ENCODE measurements at regions not wholly inside any gene's neighbourhood (a gene's known extent, or its start where the extent isn't known, plus 50 kb on each side); places are given as distances from the start of the nearest gene placed in this dataset.

DNA sequence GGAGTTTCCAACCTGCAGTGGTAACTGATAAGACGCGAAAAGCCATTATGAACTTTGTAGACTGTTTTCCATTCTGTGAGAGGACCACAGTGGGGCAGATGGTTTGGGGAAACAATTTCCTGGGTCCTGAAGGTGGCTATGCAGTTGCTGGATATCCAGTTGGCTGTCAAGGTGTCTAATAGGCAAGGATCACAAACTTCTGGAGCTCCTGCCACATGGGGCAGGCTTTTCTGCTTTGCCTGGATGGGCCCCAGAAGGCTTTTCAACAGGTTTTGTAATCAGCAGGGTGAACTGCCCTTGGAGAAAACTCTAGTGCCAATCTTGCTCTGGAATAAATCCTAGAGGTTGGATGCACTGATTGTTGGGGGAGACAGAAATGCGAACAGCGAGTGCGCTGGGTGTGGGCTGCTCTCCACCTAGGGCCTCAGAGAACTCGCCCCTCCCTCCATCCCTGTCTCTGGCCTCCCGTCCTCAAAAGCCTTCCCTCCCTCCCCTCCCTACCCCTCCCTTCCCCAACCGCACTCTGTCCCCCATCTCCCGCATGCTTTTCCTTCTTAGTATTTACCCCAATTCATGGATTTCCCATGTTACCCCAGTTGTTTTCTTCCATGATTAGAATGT lies 210.3 kb upstream of the USP24 start:
- no peak overlapping the region for H3K9ac ChIP-seq (ENCODE audit: low read depth, low read length)
- no peak overlapping the region for H3K4me2 ChIP-seq (ENCODE audit: low read length)
- H3K9me3 ChIP-seq (replicated peaks; ENCODE audit: low read length) = no peaks in the 10 kb centered on the region
- H3K27me3 ChIP-seq (ENCODE audit: control insufficient read depth, insufficient read depth, low read length) = no peaks in the 10 kb centered on the region
- no peaks in the 10 kb centered on the region for H3K36me3 ChIP-seq (ENCODE audit: insufficient read depth, low read length)
- H3K4me3 ChIP-seq (ENCODE audit: low read length) = no peak overlapping the region
- H3K4me1 ChIP-seq (ENCODE audit: control insufficient read depth, insufficient read depth, low read length) = peaks cover 42% of the 10 kb centered on the region

DNA sequence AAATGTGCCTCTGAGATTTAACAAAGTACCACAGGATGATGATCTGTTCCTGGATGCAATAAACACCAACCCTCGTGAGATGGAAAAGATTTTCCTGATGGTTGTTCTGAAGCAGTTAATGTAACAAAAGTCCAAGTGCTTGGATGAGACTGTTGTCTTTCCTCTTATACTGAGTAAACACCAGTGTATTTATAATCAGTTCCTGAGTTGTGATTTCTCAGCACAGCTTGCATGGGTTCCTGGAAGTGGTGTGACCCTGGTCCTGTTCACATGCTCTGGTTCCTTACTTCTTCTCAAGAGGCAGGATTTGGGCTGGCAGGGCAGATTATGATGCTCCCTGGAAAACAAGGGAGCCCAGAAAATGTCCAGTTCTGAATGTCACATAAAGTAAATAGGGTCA lies 208.2 kb upstream of the USP24 start:
- Histone ChIP-seq H3K4me2 (ENCODE audit: low read length) (no peak overlapping the region), H3K9ac (ENCODE audit: low read depth, low read length) (no peak overlapping the region), H3K4me3 (ENCODE audit: low read length) (no peak overlapping the region), H3K27me3 (ENCODE audit: control insufficient read depth, insufficient read depth, low read length) (no peaks in the 10 kb centered on the region), H3K36me3 (ENCODE audit: insufficient read depth, low read length) (no peaks in the 10 kb centered on the region), H3K4me1 (ENCODE audit: control insufficient read depth, insufficient read depth, low read length) (peaks cover 26% of the 10 kb centered on the region), H3K9me3 (replicated peaks; ENCODE audit: low read length) (no peaks in the 10 kb centered on the region)

DNA sequence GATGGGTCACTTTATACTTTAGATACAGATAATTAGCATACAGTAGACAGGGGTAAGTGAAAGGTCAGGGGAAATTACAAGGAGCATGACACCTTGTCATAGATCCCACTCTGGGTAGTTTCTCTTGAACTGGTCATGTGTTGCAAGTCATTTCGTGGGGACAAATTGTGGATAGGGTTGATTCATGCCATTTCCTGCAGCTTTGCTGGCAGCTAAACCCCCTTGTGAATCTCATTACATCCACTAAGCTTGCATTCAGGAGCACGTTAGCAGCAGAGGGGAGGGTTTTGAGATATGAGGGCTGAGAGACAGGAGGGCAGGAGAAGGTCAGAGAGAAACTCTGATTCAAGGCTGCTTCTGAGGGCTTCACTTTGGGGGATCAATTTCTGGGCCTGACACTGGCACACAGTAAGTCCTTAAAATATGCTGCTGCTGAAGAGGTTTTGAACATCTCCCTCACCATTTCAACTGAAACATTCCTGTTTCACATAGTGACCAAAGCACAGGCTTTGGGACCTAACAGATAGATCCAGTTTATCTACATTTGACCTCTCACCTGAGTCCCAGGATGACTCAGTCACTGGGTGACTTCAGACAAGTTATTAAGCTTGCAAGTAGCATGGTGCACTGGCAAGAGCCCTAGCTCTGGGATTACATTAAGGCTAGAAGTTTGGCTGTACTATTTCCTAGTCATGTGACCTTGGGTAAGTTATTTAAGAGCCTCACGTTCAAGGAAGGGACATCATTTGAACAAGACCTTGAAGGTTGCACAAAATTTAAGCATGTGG lies 206.0 kb upstream of the USP24 start:
- Histone ChIP-seq H3K27me3 (ENCODE audit: control insufficient read depth, insufficient read depth, low read length) (no peaks in the 10 kb centered on the region), H3K36me3 (ENCODE audit: insufficient read depth, low read length) (no peaks in the 10 kb centered on the region), H3K9me3 (replicated peaks; ENCODE audit: low read length) (no peaks in the 10 kb centered on the region), H3K9ac (ENCODE audit: low read depth, low read length) (no peak overlapping the region), H3K4me1 (ENCODE audit: control insufficient read depth, insufficient read depth, low read length) (peaks cover 12% of the 10 kb centered on the region), H3K4me3 (ENCODE audit: low read length) (no peak overlapping the region), H3K4me2 (ENCODE audit: low read length) (no peak overlapping the region)

DNA sequence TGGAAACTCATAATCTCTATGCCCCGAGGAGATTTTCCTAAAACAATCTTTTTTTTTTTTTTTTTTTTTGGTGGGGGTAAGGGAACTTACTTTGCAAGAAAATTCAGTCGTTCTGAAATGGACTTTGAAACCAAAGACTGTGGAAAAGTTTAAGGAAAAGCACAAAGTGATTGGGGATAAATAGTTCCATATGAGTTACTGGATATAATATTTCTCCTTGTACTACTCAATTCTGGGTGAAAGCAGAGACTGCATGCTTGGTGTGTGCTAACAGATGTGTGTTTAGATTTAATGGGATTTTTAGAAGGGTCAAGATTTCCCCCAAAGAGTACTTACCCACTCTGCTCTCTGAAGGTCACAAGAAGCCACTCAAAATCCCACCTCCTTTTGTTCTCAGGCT lies 204.9 kb upstream of the USP24 start:
- H3K4me2 ChIP-seq (ENCODE audit: low read length) = no peak overlapping the region
- no peak overlapping the region for H3K9ac ChIP-seq (ENCODE audit: low read depth, low read length)
- no peaks in the 10 kb centered on the region for H3K9me3 ChIP-seq (replicated peaks; ENCODE audit: low read length)

DNA sequence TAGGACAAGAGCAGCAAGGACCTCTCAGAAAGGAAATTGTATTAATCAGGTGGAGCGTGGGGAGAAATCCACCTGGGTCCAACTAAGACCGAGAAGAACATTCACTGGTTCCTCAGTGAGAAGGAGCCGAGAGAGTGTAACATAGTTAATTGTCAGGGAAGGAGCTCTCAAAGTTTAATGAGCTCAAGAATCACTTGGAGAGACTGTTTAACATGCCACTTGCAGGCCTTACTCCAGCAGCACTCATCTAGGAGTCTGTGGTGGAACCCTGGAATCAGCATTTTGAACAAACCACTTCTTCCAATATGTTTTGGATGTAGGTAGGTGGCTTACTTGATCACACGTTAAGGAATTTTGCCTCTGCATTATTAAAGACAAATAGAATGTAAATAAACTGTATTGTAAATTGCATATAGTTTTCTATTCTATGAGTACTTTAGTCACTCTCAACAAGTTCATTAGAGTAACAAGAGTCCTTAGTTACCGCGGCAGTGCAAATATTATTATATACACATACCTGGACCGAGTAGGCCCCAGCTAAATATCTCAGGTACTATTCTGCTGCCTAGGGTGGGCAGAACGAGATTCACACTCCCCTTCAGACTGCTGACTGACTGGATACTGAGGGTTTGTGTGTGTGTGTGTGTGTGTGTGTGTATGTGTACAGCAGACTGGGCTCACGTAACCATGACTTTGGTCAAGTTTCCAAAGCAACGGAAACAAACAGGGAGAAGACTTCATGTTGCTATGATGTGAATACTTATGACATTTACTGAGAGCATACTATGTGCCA lies 203.2 kb upstream of the USP24 start:
- Histone ChIP-seq H3K4me3 (ENCODE audit: low read length) (no peak overlapping the region), H3K36me3 (ENCODE audit: insufficient read depth, low read length) (no peaks in the 10 kb centered on the region), H3K9me3 (replicated peaks; ENCODE audit: low read length) (no peaks in the 10 kb centered on the region), H3K27me3 (ENCODE audit: control insufficient read depth, insufficient read depth, low read length) (no peaks in the 10 kb centered on the region), H3K4me1 (ENCODE audit: control insufficient read depth, insufficient read depth, low read length) (peaks cover 12% of the 10 kb centered on the region), H3K9ac (ENCODE audit: low read depth, low read length) (no peak overlapping the region), H3K4me2 (ENCODE audit: low read length) (no peak overlapping the region)

More for the DNA sequence above, 204.9 kb upstream of the USP24 start:
- Histone ChIP-seq H3K4me3 (ENCODE audit: low read length) (no peak overlapping the region), H3K27me3 (ENCODE audit: control insufficient read depth, insufficient read depth, low read length) (no peaks in the 10 kb centered on the region), H3K4me1 (ENCODE audit: control insufficient read depth, insufficient read depth, low read length) (peaks cover 12% of the 10 kb centered on the region), H3K36me3 (ENCODE audit: insufficient read depth, low read length) (no peaks in the 10 kb centered on the region)

DNA sequence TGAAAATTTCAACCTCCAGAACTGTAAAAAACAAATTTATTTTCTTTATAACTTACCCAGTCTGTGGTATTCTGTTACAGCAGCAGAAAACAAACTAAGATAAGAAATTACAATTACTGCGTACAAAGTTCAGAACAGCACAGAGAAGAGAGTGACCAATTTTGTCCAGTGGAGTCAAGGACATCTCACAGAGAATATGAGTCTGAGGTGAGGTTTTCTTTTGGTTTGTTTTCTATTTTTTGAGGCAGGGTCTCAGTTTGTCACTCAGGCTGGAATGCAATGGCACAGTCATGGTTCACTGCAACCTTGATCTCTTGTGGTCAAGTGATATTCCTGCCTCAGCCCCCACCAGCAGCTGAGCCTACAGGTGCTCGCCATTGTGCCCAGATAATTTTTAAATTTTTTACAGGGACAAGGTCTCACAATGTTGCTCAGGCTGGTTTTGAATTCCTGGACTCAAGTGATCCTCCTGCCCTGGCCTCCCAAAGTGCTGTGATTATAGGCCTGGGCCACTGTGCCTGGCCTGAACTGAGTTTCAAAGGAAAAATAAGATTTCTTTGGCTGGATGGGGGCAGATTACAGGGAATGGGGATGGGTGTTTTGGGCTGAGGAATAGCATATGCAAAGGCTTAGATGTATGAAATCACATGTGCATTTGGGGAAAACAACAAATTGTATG lies 201.1 kb upstream of the USP24 start:
- no peak overlapping the region for H3K9ac ChIP-seq (ENCODE audit: low read depth, low read length)
- peaks cover 8% of the 10 kb centered on the region for H3K4me1 ChIP-seq (ENCODE audit: control insufficient read depth, insufficient read depth, low read length)
- H3K4me3 ChIP-seq (ENCODE audit: low read length) = no peak overlapping the region
- no peak overlapping the region for H3K4me2 ChIP-seq (ENCODE audit: low read length)
- H3K36me3 ChIP-seq (ENCODE audit: insufficient read depth, low read length) = no peaks in the 10 kb centered on the region
- no peaks in the 10 kb centered on the region for H3K9me3 ChIP-seq (replicated peaks; ENCODE audit: low read length)
- H3K27me3 ChIP-seq (ENCODE audit: control insufficient read depth, insufficient read depth, low read length) = no peaks in the 10 kb centered on the region

DNA sequence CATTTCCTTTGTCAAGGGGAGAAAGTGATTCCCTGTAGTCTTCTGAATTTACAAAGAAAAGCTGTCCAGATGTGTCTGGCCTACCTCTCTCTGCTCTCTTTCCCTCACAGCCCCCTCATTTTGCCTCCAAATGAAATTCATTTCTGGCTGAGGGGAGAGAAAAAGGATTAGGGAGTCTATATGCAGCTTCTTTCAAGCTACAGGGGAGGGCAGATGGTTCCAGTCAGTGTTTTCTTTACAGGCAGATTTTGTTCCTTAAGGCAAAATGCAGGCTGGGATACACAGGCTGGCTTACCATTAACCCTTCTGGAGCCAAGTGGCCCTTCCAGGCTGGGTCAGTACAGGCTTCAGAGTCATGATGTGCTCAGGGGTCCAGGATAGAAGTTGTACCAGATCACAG lies 198.1 kb upstream of the USP24 start:
- Histone ChIP-seq H3K27me3 (ENCODE audit: control insufficient read depth, insufficient read depth, low read length) (no peaks in the 10 kb centered on the region), H3K4me2 (ENCODE audit: low read length) (no peak overlapping the region), H3K36me3 (ENCODE audit: insufficient read depth, low read length) (no peaks in the 10 kb centered on the region), H3K9me3 (replicated peaks; ENCODE audit: low read length) (no peaks in the 10 kb centered on the region), H3K9ac (ENCODE audit: low read depth, low read length) (no peak overlapping the region), H3K4me1 (ENCODE audit: control insufficient read depth, insufficient read depth, low read length) (no peaks in the 10 kb centered on the region), H3K4me3 (ENCODE audit: low read length) (no peak overlapping the region)

DNA sequence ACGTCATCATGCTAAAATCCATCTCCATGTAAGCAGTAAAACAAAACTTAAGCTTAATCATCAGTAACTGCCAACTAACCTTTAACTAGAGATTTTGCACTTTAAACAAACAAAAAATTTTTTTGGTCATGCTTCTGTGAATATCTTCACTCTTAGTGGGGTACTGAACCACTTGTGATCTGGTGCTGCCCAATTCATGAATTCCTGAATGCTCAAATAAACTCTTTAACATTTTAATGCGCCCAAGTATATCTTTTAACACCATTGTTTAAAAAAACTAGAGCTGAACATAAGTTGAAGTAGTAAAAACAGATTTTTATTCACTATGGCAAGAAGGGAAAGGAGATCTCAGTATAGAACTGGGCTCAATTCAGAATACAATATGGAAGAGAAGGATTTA lies 196.9 kb upstream of the USP24 start:
- H3K27me3 ChIP-seq (ENCODE audit: control insufficient read depth, insufficient read depth, low read length) = no peaks in the 10 kb centered on the region
- H3K36me3 ChIP-seq (ENCODE audit: insufficient read depth, low read length) = no peaks in the 10 kb centered on the region
- no peaks in the 10 kb centered on the region for H3K4me1 ChIP-seq (ENCODE audit: control insufficient read depth, insufficient read depth, low read length)
- no peak overlapping the region for H3K4me3 ChIP-seq (ENCODE audit: low read length)
- H3K9me3 ChIP-seq (replicated peaks; ENCODE audit: low read length) = no peaks in the 10 kb centered on the region
- H3K4me2 ChIP-seq (ENCODE audit: low read length) = no peak overlapping the region
- H3K9ac ChIP-seq (ENCODE audit: low read depth, low read length) = no peak overlapping the region

DNA sequence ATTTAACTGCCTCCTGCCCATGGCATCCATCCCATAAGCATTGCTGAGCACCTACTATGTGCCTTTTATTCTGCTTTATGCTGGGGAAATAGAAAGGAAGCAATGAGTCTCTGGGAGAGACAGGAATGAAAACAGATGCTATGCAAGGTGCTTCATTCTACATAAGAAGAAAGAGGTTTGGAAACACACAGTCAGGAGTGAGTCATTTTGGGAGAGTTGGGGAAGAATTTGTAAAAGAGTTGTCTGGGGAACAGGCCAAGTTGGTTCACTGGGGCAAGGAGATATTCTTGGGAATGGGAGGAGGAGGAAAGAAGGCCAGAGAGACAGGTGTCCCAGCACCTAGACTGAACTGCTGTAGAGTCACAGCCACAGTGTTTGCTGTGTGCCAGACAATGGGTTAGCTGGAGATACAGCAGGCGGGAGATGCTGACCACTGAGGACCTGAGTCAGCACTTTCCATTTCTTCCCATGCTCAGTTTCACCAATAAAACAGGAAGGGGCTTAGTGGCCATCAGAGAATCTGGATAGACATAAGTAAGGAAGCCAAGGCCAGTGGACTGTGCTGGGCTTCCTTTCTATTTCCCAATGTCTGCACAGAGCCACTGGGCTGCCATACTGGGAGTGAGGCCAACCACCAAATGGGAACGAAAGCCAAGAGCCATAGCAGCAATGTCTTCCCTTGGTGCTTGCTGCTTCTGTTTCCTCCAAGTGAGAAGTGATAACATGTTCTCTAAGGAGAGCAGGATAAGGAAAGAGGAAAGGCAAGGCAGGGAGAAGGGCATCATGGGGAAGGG lies 187.7 kb upstream of the USP24 start:
- Histone ChIP-seq H3K27me3 (ENCODE audit: control insufficient read depth, insufficient read depth, low read length) (no peaks in the 10 kb centered on the region), H3K4me1 (ENCODE audit: control insufficient read depth, insufficient read depth, low read length) (peaks cover 10% of the 10 kb centered on the region), H3K9me3 (replicated peaks; ENCODE audit: low read length) (no peaks in the 10 kb centered on the region), H3K4me3 (ENCODE audit: low read length) (no peak overlapping the region), H3K36me3 (ENCODE audit: insufficient read depth, low read length) (no peaks in the 10 kb centered on the region), H3K9ac (ENCODE audit: low read depth, low read length) (no peak overlapping the region), H3K4me2 (ENCODE audit: low read length) (no peak overlapping the region)

DNA sequence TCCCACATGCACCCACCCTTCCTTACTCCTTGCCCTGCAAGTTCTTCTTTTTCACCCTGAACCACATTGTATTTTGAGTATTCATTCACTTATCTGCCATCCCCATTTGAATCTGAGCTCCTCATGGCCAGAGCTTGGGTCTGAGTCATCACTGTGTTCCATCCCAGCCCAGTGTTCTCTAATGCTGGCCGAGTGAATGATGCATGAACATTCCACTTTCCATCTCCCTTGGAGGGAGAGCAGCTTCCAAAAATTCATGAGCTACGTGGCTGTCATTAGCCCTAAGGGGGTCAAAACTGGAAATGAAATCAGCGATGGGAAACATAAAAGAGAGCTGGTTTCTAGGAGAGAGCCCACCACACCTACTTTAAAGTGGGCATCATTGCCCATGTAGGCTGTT lies 187.0 kb upstream of the USP24 start:
- no peaks in the 10 kb centered on the region for H3K36me3 ChIP-seq (ENCODE audit: insufficient read depth, low read length)
- H3K4me3 ChIP-seq (ENCODE audit: low read length) = no peak overlapping the region
- no peaks in the 10 kb centered on the region for H3K27me3 ChIP-seq (ENCODE audit: control insufficient read depth, insufficient read depth, low read length)
- no peak overlapping the region for H3K9ac ChIP-seq (ENCODE audit: low read depth, low read length)
- H3K9me3 ChIP-seq (replicated peaks; ENCODE audit: low read length) = no peaks in the 10 kb centered on the region
- H3K4me2 ChIP-seq (ENCODE audit: low read length) = no peak overlapping the region
- peaks cover 10% of the 10 kb centered on the region for H3K4me1 ChIP-seq (ENCODE audit: control insufficient read depth, insufficient read depth, low read length)

DNA sequence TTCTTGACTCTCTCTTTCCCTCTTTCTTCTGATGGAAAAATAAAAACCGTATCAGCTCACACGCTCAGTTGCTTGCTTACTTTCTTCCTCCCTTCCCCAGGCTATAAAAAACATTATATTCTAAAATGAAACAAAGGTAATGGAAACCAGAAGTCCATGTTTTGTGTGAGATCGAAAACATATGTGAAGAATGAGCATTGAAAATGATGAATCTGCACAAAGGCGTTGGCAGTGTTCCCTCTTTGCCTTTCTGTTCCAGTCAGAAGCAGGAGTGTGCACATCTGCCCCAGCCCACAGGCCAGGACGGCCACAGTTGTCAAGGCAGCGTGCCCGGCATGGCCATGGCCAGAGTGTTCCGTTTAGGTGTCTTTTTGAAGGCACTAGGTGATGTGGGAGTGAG lies 185.3 kb upstream of the USP24 start:
- H3K4me1 ChIP-seq (ENCODE audit: control insufficient read depth, insufficient read depth, low read length) = peaks cover 10% of the 10 kb centered on the region
- no peaks in the 10 kb centered on the region for H3K36me3 ChIP-seq (ENCODE audit: insufficient read depth, low read length)
- no peak overlapping the region for H3K4me2 ChIP-seq (ENCODE audit: low read length)
- no peak overlapping the region for H3K9ac ChIP-seq (ENCODE audit: low read depth, low read length)
- H3K9me3 ChIP-seq (replicated peaks; ENCODE audit: low read length) = no peaks in the 10 kb centered on the region
- no peaks in the 10 kb centered on the region for H3K27me3 ChIP-seq (ENCODE audit: control insufficient read depth, insufficient read depth, low read length)
- H3K4me3 ChIP-seq (ENCODE audit: low read length) = no peak overlapping the region
